HEK293 (cell line): ENCODE measurements at regions not wholly inside any gene's neighbourhood (a gene's known extent, or its start where the extent isn't known, plus 50 kb on each side); places are given as distances from the start of the nearest gene placed in this dataset.

Source experiments
- CTCF ChIA-PET: fragments of 350-600 bp; formaldehyde crosslinking; extraction: SDS; loops from one replicate; lab custom pipeline; 2021; ENCODE audit warnings: antibody characterized with exemption; lab: Yijun Ruan, JAX
- POLR2A ChIA-PET: fragments of 300-600 bp; formaldehyde crosslinking; extraction: SDS; loops from one replicate; lab custom pipeline; 2020; ENCODE audit warnings: antibody characterized with exemption, inconsistent platforms; lab: Yijun Ruan, JAX
- H3K27ac ChIP-seq: fragments of 200-500 bp; sonication (Bioruptor generic); 2 replicates; pipeline ENCODE4 v1.5.1; 2014; ENCODE audit warnings: low read depth, low read length, control low read depth, inconsistent platforms; ENCODE audit errors: extremely low read depth
- H3K36me3 ChIP-seq, 2 experiments: fragments of 200-500 bp in 1 of 2; sonication (Bioruptor generic) in 1 of 2; 1 replicate in 1 of 2; 2 replicates in 1 of 2; pipeline ENCODE4 v1.5.1; 2014 to 2017; ENCODE audit warnings: inconsistent platforms in 2 of 2, low read length in 2 of 2; ENCODE audit not compliant: control insufficient read depth in 2 of 2, insufficient read depth in 1 of 2
- H3K4me1 ChIP-seq: fragments of 200-500 bp; sonication (Bioruptor generic); 2 replicates; pipeline ENCODE4 v1.5.1; 2014; ENCODE audit warnings: mild to moderate bottlenecking, low read length, inconsistent platforms; ENCODE audit not compliant: control insufficient read depth, insufficient read depth
- H3K4me3 ChIP-seq: 2 replicates; pipeline ENCODE4 v1.5.1; 2011; ENCODE audit warnings: low read depth, mild to moderate bottlenecking, control low read depth, low read length, moderate library complexity
- H3K9me3 ChIP-seq: fragments of 200-500 bp; sonication (Bioruptor generic); 2 replicates; pipeline ENCODE4 v1.5.1; 2014; ENCODE audit warnings: low read depth, low read length, inconsistent platforms; ENCODE audit not compliant: control insufficient read depth, insufficient read depth
- KLF7 ChIP-seq: fragments of 450-650 bp; formaldehyde crosslinking; IDR thresholded peaks from 2 replicates; pipeline ENCODE4 v1.5.1; 2016; ENCODE audit warnings: missing biosample characterization, missing genetic modification characterization, borderline replicate concordance
- ZBTB7A ChIP-seq: fragments of 450-650 bp; formaldehyde crosslinking; IDR thresholded peaks from 2 replicates; pipeline ENCODE4 v1.5.1; 2016; ENCODE audit warnings: low read depth, missing biosample characterization, missing genetic modification characterization
- ZBTB8A ChIP-seq: fragments of 450-650 bp; formaldehyde crosslinking; IDR thresholded peaks from 2 replicates; pipeline ENCODE4 v1.5.1; 2016; ENCODE audit warnings: missing biosample characterization, missing genetic modification characterization
- ZFP41 ChIP-seq: fragments of 450-650 bp; formaldehyde crosslinking; IDR thresholded peaks from 2 replicates; pipeline ENCODE4 v1.5.1; 2016; ENCODE audit warnings: missing biosample characterization, missing genetic modification characterization, borderline replicate concordance
- ZNF324 ChIP-seq: fragments of 450-650 bp; formaldehyde crosslinking; IDR thresholded peaks from 2 replicates; pipeline ENCODE4 v1.5.1; 2016; ENCODE audit warnings: missing biosample characterization, missing genetic modification characterization
- ZNF391 ChIP-seq: fragments of 450-650 bp; formaldehyde crosslinking; IDR thresholded peaks from 2 replicates; pipeline ENCODE4 v1.5.1; 2016; ENCODE audit warnings: low read depth, missing biosample characterization, missing genetic modification characterization, borderline replicate concordance
- ZNF394 ChIP-seq: fragments of 450-650 bp; formaldehyde crosslinking; IDR thresholded peaks from 2 replicates; pipeline ENCODE4 v1.5.1; 2016; ENCODE audit warnings: missing biosample characterization, missing genetic modification characterization, mild to moderate bottlenecking, moderate library complexity, borderline replicate concordance
- ZNF514 ChIP-seq: fragments of 450-650 bp; formaldehyde crosslinking; IDR thresholded peaks from 2 replicates; pipeline ENCODE4 v1.5.1; 2016; ENCODE audit warnings: missing biosample characterization, missing genetic modification characterization
- ZNF654 ChIP-seq: fragments of 450-650 bp; formaldehyde crosslinking; IDR thresholded peaks from 2 replicates; pipeline ENCODE4 v1.5.1; 2016; ENCODE audit warnings: low read depth, missing biosample characterization, missing genetic modification characterization
- ZNF660 ChIP-seq: fragments of 450-650 bp; IDR thresholded peaks from 2 replicates; pipeline ENCODE4 v1.5.1; 2018; ENCODE audit warnings: missing biosample characterization, mild to moderate bottlenecking, missing genetic modification characterization
- ZNF791 ChIP-seq: fragments of 450-650 bp; formaldehyde crosslinking; IDR thresholded peaks from 2 replicates; pipeline ENCODE4 v1.5.1; 2016; ENCODE audit warnings: missing biosample characterization, missing genetic modification characterization
- ZNF830 ChIP-seq: fragments of 450-650 bp; IDR thresholded peaks from 2 replicates; pipeline ENCODE4 v1.5.0; 2018; ENCODE audit warnings: missing biosample characterization, missing genetic modification characterization, low read depth, mild to moderate bottlenecking, moderate library complexity
- TF ChIP-seq, protein P1 (sequence below): fragments of 450-650 bp; formaldehyde crosslinking; IDR thresholded peaks from 2 replicates; pipeline ENCODE4 v1.5.1; 2016; ENCODE audit warnings: missing biosample characterization, missing genetic modification characterization
- TF ChIP-seq, protein P2 (sequence below): fragments of 450-650 bp; formaldehyde crosslinking; IDR thresholded peaks from 2 replicates; pipeline ENCODE4 v1.5.1; 2017; ENCODE audit warnings: missing biosample characterization, missing genetic modification characterization
- TF ChIP-seq, protein P3 (sequence below): fragments of 450-650 bp; formaldehyde crosslinking; optimal IDR thresholded peaks from 2 replicates; pipeline ENCODE3; 2016; ENCODE audit warnings: missing biosample characterization, mild to moderate bottlenecking, missing genetic modification characterization
- TF ChIP-seq, protein P4 (sequence below): fragments of 450-650 bp; formaldehyde crosslinking; IDR thresholded peaks from 2 replicates; pipeline ENCODE4 v1.5.1; 2016; ENCODE audit warnings: missing biosample characterization, missing genetic modification characterization
- TF ChIP-seq, protein P5 (sequence below): fragments of 450-650 bp; formaldehyde crosslinking; IDR thresholded peaks from 2 replicates; pipeline ENCODE4 v1.5.1; 2016; ENCODE audit warnings: missing biosample characterization, missing genetic modification characterization
- TF ChIP-seq, protein P6 (sequence below): fragments of 450-650 bp; formaldehyde crosslinking; IDR thresholded peaks from 2 replicates; pipeline ENCODE4 v1.5.1; 2016; ENCODE audit warnings: missing biosample characterization, missing genetic modification characterization

DNA sequence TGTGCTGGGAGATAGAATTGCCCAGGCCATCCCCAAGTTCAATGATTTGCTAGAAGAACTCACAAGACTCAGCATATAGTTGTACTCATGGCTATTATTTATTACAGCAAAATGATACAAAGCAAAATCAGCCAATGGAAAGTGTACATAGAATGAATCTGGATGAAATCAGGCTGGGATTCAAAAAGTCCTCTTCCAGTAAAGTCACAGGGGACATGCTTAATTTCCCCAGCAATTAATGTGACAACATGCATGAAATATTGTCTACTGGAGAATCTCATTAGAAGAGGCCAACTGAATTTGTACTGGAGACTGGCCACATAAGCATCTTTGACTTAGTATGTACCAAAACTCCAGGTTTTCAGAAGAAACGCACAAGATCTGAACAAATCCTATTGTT is 1043.1 kb downstream of the NAALADL2 start:
- ChIA-PET POLR2A (no interaction called here), CTCF (no interaction called here)
- TF ChIP-seq KLF7 (tag by site-specific recombination) (no peak), ZBTB8A (tag by site-specific recombination) (no peak), ZFP41 (tag by site-specific recombination) (no peak), ZBTB7A (tag by site-specific recombination) (no peak), ZNF791 (tag by site-specific recombination) (no peak), ZNF391 (tag by site-specific recombination) (no peak), ZNF830 (tag by site-specific recombination) (no peak), ZNF324 (no peak), ZNF394 (tag by site-specific recombination) (no peak), ZNF660 (tag by site-specific recombination) (no peak), ZNF514 (tag by site-specific recombination) (no peak), ZNF654 (tag by site-specific recombination) (no peak)
- TF ChIP-seq, protein P1, sequence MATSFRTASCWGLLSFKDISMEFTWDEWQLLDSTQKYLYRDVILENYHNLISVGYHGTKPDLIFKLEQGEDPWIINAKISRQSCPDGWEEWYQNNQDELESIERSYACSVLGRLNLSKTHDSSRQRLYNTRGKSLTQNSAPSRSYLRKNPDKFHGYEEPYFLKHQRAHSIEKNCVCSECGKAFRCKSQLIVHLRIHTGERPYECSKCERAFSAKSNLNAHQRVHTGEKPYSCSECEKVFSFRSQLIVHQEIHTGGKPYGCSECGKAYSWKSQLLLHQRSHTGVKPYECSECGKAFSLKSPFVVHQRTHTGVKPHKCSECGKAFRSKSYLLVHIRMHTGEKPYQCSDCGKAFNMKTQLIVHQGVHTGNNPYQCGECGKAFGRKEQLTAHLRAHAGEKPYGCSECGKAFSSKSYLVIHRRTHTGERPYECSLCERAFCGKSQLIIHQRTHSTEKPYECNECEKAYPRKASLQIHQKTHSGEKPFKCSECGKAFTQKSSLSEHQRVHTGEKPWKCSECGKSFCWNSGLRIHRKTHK (tag by site-specific recombination), result no peak
- TF ChIP-seq, protein P2, sequence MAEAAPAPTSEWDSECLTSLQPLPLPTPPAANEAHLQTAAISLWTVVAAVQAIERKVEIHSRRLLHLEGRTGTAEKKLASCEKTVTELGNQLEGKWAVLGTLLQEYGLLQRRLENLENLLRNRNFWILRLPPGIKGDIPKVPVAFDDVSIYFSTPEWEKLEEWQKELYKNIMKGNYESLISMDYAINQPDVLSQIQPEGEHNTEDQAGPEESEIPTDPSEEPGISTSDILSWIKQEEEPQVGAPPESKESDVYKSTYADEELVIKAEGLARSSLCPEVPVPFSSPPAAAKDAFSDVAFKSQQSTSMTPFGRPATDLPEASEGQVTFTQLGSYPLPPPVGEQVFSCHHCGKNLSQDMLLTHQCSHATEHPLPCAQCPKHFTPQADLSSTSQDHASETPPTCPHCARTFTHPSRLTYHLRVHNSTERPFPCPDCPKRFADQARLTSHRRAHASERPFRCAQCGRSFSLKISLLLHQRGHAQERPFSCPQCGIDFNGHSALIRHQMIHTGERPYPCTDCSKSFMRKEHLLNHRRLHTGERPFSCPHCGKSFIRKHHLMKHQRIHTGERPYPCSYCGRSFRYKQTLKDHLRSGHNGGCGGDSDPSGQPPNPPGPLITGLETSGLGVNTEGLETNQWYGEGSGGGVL (tag by site-specific recombination), result no peak
- TF ChIP-seq, protein P3, sequence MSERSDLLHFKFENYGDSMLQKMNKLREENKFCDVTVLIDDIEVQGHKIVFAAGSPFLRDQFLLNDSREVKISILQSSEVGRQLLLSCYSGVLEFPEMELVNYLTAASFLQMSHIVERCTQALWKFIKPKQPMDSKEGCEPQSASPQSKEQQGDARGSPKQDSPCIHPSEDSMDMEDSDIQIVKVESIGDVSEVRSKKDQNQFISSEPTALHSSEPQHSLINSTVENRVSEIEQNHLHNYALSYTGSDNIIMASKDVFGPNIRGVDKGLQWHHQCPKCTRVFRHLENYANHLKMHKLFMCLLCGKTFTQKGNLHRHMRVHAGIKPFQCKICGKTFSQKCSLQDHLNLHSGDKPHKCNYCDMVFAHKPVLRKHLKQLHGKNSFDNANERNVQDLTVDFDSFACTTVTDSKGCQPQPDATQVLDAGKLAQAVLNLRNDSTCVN (tag by site-specific recombination), result no peak
- TF ChIP-seq, protein P4, sequence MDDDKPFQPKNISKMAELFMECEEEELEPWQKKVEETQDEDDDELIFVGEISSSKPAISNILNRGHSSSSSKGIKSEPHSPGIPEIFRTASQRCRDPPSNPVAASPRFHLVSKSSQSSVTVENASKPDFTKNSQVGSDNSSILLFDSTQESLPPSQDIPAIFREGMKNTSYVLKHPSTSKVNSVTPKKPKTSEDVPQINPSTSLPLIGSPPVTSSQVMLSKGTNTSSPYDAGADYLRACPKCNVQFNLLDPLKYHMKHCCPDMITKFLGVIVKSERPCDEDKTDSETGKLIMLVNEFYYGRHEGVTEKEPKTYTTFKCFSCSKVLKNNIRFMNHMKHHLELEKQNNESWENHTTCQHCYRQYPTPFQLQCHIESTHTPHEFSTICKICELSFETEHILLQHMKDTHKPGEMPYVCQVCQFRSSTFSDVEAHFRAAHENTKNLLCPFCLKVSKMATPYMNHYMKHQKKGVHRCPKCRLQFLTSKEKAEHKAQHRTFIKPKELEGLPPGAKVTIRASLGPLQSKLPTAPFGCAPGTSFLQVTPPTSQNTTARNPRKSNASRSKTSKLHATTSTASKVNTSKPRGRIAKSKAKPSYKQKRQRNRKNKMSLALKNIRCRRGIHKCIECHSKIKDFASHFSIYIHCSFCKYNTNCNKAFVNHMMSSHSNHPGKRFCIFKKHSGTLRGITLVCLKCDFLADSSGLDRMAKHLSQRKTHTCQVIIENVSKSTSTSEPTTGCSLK, result no peak
- TF ChIP-seq, protein P5, sequence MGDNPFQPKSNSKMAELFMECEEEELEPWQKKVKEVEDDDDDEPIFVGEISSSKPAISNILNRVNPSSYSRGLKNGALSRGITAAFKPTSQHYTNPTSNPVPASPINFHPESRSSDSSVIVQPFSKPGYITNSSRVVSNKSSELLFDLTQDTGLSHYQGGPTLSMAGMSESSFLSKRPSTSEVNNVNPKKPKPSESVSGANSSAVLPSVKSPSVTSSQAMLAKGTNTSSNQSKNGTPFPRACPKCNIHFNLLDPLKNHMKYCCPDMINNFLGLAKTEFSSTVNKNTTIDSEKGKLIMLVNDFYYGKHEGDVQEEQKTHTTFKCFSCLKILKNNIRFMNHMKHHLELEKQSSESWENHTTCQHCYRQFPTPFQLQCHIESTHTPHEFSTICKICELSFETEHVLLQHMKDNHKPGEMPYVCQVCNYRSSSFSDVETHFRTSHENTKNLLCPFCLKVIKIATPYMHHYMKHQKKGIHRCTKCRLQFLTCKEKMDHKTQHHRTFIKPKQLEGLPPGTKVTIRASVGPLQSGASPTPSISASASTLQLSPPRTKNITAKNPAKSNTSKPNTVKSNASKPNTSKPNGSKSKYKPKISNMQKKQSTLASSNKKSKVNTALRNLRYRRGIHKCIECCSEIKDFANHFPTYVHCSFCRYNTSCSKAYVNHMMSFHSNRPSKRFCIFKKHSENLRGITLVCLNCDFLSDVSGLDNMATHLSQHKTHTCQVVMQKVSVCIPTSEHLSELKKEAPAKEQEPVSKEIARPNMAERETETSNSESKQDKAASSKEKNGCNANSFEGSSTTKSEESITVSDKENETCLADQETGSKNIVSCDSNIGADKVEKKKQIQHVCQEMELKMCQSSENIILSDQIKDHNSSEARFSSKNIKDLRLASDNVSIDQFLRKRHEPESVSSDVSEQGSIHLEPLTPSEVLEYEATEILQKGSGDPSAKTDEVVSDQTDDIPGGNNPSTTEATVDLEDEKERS, result no peak
- TF ChIP-seq, protein P6, sequence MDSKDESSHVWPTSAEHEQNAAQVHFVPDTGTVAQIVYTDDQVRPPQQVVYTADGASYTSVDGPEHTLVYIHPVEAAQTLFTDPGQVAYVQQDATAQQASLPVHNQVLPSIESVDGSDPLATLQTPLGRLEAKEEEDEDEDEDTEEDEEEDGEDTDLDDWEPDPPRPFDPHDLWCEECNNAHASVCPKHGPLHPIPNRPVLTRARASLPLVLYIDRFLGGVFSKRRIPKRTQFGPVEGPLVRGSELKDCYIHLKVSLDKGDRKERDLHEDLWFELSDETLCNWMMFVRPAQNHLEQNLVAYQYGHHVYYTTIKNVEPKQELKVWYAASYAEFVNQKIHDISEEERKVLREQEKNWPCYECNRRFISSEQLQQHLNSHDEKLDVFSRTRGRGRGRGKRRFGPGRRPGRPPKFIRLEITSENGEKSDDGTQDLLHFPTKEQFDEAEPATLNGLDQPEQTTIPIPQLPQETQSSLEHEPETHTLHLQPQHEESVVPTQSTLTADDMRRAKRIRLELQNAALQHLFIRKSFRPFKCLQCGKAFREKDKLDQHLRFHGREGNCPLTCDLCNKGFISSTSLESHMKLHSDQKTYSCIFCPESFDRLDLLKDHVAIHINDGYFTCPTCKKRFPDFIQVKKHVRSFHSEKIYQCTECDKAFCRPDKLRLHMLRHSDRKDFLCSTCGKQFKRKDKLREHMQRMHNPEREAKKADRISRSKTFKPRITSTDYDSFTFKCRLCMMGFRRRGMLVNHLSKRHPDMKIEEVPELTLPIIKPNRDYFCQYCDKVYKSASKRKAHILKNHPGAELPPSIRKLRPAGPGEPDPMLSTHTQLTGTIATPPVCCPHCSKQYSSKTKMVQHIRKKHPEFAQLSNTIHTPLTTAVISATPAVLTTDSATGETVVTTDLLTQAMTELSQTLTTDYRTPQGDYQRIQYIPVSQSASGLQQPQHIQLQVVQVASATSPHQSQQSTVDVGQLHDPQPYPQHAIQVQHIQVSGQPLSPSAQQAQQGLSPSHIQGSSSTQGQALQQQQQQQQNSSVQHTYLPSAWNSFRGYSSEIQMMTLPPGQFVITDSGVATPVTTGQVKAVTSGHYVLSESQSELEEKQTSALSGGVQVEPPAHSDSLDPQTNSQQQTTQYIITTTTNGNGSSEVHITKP (tag by site-specific recombination), result no peak
- Histone ChIP-seq H3K4me1 (no peaks in the 10 kb centered on the region), H3K9me3 (no peaks in the 10 kb centered on the region), H3K27ac (no peak overlapping the region), H3K36me3 (no peaks in the 10 kb centered on the region), H3K4me3 (no peak overlapping the region)
